HG02885 (cell line): ENCODE measurements at regions not wholly inside any gene's neighbourhood (a gene's known extent, or its start where the extent isn't known, plus 50 kb on each side); places are given as distances from the start of the nearest gene placed in this dataset.
"Not testable (repeated sequence)": the region's sequence is repeated elsewhere in the genome, so short reads cannot be mapped to it uniquely, and the experiment has no call there.

Source experiments
- ATAC-seq: cut with Tn5 transposase; IDR thresholded peaks from one replicate; pipeline ENCODE4 v1.9.1; 2021; ENCODE audit warnings: mild to moderate bottlenecking; ENCODE audit not compliant: unreplicated experiment, poor library complexity

- no peak for ATAC-seq
These were observed 114.1 kb downstream of the GXYLT1 start for GRCh38 chr12:42030588-42030987.

- no peak for ATAC-seq
These were observed 117.1 kb downstream of the GXYLT1 start for GRCh38 chr12:42027546-42027945.

GRCh38 chr12:42024495-42024830 lies 120.2 kb downstream of the GXYLT1 start:
- no peak for ATAC-seq

- peak; percentile 94 for ATAC-seq
These were observed 120.8 kb downstream of the GXYLT1 start for GRCh38 chr12:42023733-42024494.

GRCh38 chr12:42021937-42022336 lies 122.7 kb downstream of the GXYLT1 start:
- ATAC-seq, result not testable (repeated sequence)

- ATAC-seq, result no peak
These were observed 123.2 kb downstream of the GXYLT1 start for GRCh38 chr12:42021469-42021868.

GRCh38 chr12:42020226-42020625 lies 124.4 kb downstream of the GXYLT1 start:
- no peak for ATAC-seq

GRCh38 chr12:42019746-42020145 lies 124.9 kb downstream of the GXYLT1 start:
- no peak for ATAC-seq

- ATAC-seq, result peak; percentile 58
These were observed 127.6 kb downstream of the GXYLT1 start for GRCh38 chr12:42017051-42017450.

- ATAC-seq, result peak; percentile 33
These were observed 129.6 kb downstream of the GXYLT1 start for GRCh38 chr12:42015051-42015461.

- ATAC-seq, result not testable (repeated sequence)
These were observed 132.2 kb downstream of the GXYLT1 start for GRCh38 chr12:42012501-42012900.

- no peak for ATAC-seq
These were observed 134.0 kb downstream of the GXYLT1 start for GRCh38 chr12:42010715-42011114.

- no peak for ATAC-seq
These were observed 134.4 kb downstream of the GXYLT1 start for GRCh38 chr12:42010257-42010656.

- ATAC-seq, result no peak
These were observed 135.7 kb downstream of the GXYLT1 start for GRCh38 chr12:42008996-42009395.

- ATAC-seq, result no peak
These were observed 141.6 kb downstream of the GXYLT1 start for GRCh38 chr12:42003031-42003430.

GRCh38 chr12:42002563-42002962 lies 142.1 kb downstream of the GXYLT1 start:
- no peak for ATAC-seq

GRCh38 chr12:41998436-41998835 lies 146.2 kb downstream of the GXYLT1 start:
- no peak for ATAC-seq

- ATAC-seq, result no peak
These were observed 151.4 kb downstream of the GXYLT1 start for GRCh38 chr12:41993283-41993682.

- no peak for ATAC-seq
These were observed 151.9 kb downstream of the GXYLT1 start for GRCh38 chr12:41992692-41993215.

GRCh38 chr12:41992022-41992421 lies 152.7 kb downstream of the GXYLT1 start:
- no peak for ATAC-seq

GRCh38 chr12:41988715-41989114 lies 156.0 kb downstream of the GXYLT1 start:
- no peak for ATAC-seq

GRCh38 chr12:41986513-41986912 lies 158.2 kb downstream of the GXYLT1 start:
- ATAC-seq, result not testable (repeated sequence)
